ENCODE measurements at regions not wholly inside any gene's neighbourhood (a gene's known extent, or its start where the extent isn't known, plus 50 kb on each side); places are given as distances from the start of the nearest gene placed in this dataset.

GRCh38 chr5:110087829-110088228 lies 398.1 kb downstream of the MAN2A1 start:
- no peak overlapping the region for H2AFZ ChIP-seq
- no peaks in the 10 kb centered on the region for H3K4me1 ChIP-seq (ENCODE audit: insufficient read depth)
- no peaks in the 10 kb centered on the region for H3K36me3 ChIP-seq (ENCODE audit: insufficient read depth)
- H3K4me1 Mint-ChIP-seq: no peaks in the 10 kb centered on the region
- no peak for DNase-seq (ENCODE audit: low spot score)
- H3K27ac Mint-ChIP-seq: no peak overlapping the region
- H3K27me3 ChIP-seq (ENCODE audit: insufficient read depth): no peaks in the 10 kb centered on the region
- no peak overlapping the region for H3K27ac ChIP-seq (ENCODE audit: low read depth)
- TF ChIP-seq JUNB (IDR thresholded peaks at IDR 0.05; ENCODE audit: unreplicated experiment) (no peak), NANOG (IDR thresholded peaks at IDR 0.05; ENCODE audit: borderline replicate concordance) (no peak), ZNF114 (CRISPR knock-in tag; IDR thresholded peaks at IDR 0.05) (no peak), POLR2AphosphoS5 (IDR thresholded peaks at IDR 0.05; ENCODE audit: low read depth) (no peak), ZNF331 (CRISPR knock-in tag; IDR thresholded peaks at IDR 0.05; ENCODE audit: low read depth) (no peak), STAT1 (IDR thresholded peaks at IDR 0.05; ENCODE audit: unreplicated experiment) (no peak), EZH2 (IDR thresholded peaks at IDR 0.05; ENCODE audit: low read depth, unreplicated experiment) (no peak), EZH2phosphoT487 (IDR thresholded peaks at IDR 0.05; ENCODE audit: unreplicated experiment) (no peak), CREB1 (CRISPR knock-in tag; IDR thresholded peaks at IDR 0.05; ENCODE audit: low read depth) (no peak)
- TF ChIP-seq, protein P1, sequence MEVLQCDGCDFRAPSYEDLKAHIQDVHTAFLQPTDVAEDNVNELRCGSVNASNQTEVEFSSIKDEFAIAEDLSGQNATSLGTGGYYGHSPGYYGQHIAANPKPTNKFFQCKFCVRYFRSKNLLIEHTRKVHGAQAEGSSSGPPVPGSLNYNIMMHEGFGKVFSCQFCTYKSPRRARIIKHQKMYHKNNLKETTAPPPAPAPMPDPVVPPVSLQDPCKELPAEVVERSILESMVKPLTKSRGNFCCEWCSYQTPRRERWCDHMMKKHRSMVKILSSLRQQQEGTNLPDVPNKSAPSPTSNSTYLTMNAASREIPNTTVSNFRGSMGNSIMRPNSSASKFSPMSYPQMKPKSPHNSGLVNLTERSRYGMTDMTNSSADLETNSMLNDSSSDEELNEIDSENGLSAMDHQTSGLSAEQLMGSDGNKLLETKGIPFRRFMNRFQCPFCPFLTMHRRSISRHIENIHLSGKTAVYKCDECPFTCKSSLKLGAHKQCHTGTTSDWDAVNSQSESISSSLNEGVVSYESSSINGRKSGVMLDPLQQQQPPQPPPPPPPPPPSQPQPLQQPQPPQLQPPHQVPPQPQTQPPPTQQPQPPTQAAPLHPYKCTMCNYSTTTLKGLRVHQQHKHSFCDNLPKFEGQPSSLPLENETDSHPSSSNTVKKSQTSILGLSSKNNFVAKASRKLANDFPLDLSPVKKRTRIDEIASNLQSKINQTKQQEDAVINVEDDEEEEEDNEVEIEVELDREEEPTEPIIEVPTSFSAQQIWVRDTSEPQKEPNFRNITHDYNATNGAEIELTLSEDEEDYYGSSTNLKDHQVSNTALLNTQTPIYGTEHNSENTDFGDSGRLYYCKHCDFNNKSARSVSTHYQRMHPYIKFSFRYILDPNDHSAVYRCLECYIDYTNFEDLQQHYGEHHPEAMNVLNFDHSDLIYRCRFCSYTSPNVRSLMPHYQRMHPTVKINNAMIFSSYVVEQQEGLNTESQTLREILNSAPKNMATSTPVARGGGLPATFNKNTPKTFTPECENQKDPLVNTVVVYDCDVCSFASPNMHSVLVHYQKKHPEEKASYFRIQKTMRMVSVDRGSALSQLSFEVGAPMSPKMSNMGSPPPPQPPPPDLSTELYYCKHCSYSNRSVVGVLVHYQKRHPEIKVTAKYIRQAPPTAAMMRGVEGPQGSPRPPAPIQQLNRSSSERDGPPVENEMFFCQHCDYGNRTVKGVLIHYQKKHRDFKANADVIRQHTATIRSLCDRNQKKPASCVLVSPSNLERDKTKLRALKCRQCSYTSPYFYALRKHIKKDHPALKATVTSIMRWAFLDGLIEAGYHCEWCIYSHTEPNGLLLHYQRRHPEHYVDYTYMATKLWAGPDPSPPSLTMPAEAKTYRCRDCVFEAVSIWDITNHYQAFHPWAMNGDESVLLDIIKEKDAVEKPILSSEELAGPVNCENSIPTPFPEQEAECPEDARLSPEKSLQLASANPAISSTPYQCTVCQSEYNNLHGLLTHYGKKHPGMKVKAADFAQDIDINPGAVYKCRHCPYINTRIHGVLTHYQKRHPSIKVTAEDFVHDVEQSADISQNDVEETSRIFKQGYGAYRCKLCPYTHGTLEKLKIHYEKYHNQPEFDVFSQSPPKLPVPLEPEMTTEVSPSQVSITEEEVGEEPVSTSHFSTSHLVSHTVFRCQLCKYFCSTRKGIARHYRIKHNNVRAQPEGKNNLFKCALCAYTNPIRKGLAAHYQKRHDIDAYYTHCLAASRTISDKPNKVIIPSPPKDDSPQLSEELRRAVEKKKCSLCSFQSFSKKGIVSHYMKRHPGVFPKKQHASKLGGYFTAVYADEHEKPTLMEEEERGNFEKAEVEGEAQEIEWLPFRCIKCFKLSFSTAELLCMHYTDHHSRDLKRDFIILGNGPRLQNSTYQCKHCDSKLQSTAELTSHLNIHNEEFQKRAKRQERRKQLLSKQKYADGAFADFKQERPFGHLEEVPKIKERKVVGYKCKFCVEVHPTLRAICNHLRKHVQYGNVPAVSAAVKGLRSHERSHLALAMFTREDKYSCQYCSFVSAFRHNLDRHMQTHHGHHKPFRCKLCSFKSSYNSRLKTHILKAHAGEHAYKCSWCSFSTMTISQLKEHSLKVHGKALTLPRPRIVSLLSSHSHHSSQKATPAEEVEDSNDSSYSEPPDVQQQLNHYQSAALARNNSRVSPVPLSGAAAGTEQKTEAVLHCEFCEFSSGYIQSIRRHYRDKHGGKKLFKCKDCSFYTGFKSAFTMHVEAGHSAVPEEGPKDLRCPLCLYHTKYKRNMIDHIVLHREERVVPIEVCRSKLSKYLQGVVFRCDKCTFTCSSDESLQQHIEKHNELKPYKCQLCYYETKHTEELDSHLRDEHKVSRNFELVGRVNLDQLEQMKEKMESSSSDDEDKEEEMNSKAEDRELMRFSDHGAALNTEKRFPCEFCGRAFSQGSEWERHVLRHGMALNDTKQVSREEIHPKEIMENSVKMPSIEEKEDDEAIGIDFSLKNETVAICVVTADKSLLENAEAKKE (CRISPR knock-in tag; IDR thresholded peaks at IDR 0.05): no peak
- TF ChIP-seq, protein P2, sequence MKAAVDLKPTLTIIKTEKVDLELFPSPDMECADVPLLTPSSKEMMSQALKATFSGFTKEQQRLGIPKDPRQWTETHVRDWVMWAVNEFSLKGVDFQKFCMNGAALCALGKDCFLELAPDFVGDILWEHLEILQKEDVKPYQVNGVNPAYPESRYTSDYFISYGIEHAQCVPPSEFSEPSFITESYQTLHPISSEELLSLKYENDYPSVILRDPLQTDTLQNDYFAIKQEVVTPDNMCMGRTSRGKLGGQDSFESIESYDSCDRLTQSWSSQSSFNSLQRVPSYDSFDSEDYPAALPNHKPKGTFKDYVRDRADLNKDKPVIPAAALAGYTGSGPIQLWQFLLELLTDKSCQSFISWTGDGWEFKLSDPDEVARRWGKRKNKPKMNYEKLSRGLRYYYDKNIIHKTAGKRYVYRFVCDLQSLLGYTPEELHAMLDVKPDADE (IDR thresholded peaks at IDR 0.05): no peak
- TF ChIP-seq, protein P3, sequence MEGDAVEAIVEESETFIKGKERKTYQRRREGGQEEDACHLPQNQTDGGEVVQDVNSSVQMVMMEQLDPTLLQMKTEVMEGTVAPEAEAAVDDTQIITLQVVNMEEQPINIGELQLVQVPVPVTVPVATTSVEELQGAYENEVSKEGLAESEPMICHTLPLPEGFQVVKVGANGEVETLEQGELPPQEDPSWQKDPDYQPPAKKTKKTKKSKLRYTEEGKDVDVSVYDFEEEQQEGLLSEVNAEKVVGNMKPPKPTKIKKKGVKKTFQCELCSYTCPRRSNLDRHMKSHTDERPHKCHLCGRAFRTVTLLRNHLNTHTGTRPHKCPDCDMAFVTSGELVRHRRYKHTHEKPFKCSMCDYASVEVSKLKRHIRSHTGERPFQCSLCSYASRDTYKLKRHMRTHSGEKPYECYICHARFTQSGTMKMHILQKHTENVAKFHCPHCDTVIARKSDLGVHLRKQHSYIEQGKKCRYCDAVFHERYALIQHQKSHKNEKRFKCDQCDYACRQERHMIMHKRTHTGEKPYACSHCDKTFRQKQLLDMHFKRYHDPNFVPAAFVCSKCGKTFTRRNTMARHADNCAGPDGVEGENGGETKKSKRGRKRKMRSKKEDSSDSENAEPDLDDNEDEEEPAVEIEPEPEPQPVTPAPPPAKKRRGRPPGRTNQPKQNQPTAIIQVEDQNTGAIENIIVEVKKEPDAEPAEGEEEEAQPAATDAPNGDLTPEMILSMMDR (conservative IDR thresholded peaks at IDR 0.05; ENCODE audit: low read depth in 2 of 2): no peak
- TF ChIP-seq, protein P4, sequence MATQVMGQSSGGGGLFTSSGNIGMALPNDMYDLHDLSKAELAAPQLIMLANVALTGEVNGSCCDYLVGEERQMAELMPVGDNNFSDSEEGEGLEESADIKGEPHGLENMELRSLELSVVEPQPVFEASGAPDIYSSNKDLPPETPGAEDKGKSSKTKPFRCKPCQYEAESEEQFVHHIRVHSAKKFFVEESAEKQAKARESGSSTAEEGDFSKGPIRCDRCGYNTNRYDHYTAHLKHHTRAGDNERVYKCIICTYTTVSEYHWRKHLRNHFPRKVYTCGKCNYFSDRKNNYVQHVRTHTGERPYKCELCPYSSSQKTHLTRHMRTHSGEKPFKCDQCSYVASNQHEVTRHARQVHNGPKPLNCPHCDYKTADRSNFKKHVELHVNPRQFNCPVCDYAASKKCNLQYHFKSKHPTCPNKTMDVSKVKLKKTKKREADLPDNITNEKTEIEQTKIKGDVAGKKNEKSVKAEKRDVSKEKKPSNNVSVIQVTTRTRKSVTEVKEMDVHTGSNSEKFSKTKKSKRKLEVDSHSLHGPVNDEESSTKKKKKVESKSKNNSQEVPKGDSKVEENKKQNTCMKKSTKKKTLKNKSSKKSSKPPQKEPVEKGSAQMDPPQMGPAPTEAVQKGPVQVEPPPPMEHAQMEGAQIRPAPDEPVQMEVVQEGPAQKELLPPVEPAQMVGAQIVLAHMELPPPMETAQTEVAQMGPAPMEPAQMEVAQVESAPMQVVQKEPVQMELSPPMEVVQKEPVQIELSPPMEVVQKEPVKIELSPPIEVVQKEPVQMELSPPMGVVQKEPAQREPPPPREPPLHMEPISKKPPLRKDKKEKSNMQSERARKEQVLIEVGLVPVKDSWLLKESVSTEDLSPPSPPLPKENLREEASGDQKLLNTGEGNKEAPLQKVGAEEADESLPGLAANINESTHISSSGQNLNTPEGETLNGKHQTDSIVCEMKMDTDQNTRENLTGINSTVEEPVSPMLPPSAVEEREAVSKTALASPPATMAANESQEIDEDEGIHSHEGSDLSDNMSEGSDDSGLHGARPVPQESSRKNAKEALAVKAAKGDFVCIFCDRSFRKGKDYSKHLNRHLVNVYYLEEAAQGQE (IDR thresholded peaks at IDR 0.05; ENCODE audit: unreplicated experiment): no peak
- H3K27me3 Mint-ChIP-seq (ENCODE audit: insufficient read depth, low read depth, poor library complexity): no peaks in the 10 kb centered on the region
- H3K36me3 Mint-ChIP-seq (ENCODE audit: low read depth): no peaks in the 10 kb centered on the region
- H3K9me2 ChIP-seq (ENCODE audit: insufficient read depth): no peaks in the 10 kb centered on the region
- H3K4me3 ChIP-seq: no peak overlapping the region
- H4K20me1 ChIP-seq (replicated peaks; ENCODE audit: insufficient read depth): no peaks in the 10 kb centered on the region
- H3K9me3 Mint-ChIP-seq: no peaks in the 10 kb centered on the region
- ATAC-seq: no peak
- no peaks in the 10 kb centered on the region for H3F3A ChIP-seq (replicated peaks; ENCODE audit: low read depth)
- H3K79me2 ChIP-seq (replicated peaks; ENCODE audit: insufficient read depth): no peaks in the 10 kb centered on the region
- no peak overlapping the region for H3K4me2 ChIP-seq
- H3K4me3 Mint-ChIP-seq: no peak overlapping the region

All from GM23338 (cell line).